Hepatic stellate cell (primary cell): ENCODE measurements at regions not wholly inside any gene's neighbourhood (a gene's known extent, or its start where the extent isn't known, plus 50 kb on each side); places are given as distances from the start of the nearest gene placed in this dataset.

Experiments used
- DNase-seq: peaks from one replicate; pipeline ENCODE4 v3.0.0; 2011; ENCODE audit warnings: low spot score

DNA sequence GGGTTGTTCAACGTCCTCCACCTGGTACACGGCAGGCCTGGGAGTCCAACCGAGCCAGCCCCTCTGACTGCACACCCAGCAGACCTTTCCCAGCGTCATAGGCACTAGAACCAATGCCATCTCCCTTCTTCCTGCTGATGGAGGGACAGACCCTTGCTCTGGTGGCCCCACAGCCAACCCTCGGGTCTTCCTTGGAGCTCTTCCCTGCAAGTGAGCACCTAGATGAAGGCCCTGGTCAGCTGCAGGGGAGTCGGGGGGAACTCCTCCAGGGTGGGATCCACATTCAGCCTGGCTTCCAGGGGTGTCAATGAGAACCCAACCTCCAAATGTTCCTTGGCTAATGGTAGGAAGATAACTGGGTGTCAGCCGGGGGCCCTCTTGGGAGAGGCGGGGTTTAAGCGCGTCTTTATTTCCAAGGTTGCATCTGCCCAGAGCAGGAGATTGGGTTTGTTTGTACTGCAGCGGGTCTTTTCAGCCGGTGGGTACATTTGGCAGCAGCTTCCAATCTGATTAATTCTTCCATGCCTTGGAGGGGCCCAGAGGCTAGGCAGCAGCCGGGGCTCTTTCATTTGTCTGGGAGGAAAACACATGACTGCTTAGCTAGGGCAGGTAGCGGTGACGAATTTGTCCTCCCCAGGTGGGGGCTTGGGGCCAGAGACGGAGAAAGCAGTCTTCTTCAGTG is 56.0 kb upstream of the SHISAL1 start:
- DNase-seq: no peak

GRCh38 chr22:44366372-44367300 is 53.9 kb upstream of the SHISAL1 start:
- no peak for DNase-seq

GRCh38 chr22:44365832-44366231 is 53.1 kb upstream of the SHISAL1 start:
- DNase-seq: no peak

- DNase-seq: no peak
Measured at GRCh38 chr22:44365191-44365590, 52.4 kb upstream of the SHISAL1 start.

DNA sequence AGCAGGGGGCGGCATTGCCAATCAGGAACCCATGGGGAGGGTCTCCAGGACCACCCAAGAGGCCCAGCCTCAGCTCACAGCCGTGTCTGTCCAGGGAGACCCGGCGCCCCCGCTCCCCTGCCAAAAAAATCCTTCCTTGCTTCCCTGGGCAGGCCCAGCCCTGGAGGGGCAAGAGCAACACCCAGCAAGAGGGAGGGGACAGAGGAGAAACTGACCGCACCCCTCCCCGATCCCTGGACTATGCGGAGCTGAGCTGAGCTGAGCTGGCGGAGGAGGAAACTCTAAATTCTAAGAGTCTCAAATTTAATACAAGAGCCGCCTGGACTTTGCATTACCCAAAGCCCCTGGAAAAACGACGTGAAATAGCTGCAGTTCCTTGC is 52.0 kb upstream of the SHISAL1 start:
- no peak for DNase-seq

- DNase-seq: peak; percentile 38
Measured at GRCh38 chr22:44363980-44364750, 51.4 kb upstream of the SHISAL1 start.

- peak; percentile 91 for DNase-seq
Measured at GRCh38 chr22:44363013-44363979, 50.5 kb upstream of the SHISAL1 start.

DNA sequence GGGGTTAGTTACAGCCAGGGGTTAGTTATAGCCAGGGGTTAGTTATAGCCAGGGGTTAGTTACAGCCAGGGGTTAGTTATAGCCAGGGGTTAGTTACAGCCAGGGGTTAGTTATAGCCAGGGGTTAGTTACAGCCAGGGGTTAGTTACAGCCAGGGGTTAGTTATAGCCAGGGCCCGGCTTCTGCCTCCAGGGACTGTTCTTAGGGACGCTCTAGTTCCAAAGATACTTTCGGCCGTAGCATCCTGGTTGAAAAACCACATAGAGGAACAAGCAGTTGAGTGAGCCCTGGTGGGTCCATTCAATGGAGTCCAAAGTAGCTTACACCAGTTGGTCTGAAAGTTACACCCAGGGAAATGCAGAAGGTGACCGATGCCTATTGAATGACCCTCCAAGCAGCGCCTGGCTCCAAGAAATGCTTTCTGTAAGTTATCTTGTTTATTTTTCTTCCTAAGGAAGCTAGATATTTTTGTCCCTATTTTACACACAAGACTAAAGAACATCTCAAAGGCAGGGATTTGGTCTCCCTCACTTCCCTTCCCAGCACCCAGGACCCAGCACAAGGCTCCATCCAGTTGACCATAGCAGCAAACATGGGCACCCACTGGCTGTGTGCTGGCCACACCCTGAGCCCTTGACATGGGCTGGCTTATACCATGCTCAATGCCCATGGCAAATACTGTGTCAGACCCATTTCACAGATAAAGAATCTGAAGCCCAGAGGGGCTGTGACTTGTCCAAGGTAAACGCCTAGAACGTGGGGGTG is 49.7 kb upstream of the SHISAL1 start:
- peak; percentile 34 for DNase-seq
